HL-60 (cell line): ENCODE measurements at regions not wholly inside any gene's neighbourhood (a gene's known extent, or its start where the extent isn't known, plus 50 kb on each side); places are given as distances from the start of the nearest gene placed in this dataset.

Experiments
- CTCF ChIP-seq: IDR thresholded peaks from one replicate; pipeline ENCODE4 v1.5.1; 2011; ENCODE audit warnings: low read length, control low read depth, inconsistent platforms; ENCODE audit not compliant: insufficient read depth
- POLR2AphosphoS5 ChIP-seq: IDR thresholded peaks from 2 replicates; pipeline ENCODE4 v1.6.1; 2012; ENCODE audit warnings: low read depth

DNA sequence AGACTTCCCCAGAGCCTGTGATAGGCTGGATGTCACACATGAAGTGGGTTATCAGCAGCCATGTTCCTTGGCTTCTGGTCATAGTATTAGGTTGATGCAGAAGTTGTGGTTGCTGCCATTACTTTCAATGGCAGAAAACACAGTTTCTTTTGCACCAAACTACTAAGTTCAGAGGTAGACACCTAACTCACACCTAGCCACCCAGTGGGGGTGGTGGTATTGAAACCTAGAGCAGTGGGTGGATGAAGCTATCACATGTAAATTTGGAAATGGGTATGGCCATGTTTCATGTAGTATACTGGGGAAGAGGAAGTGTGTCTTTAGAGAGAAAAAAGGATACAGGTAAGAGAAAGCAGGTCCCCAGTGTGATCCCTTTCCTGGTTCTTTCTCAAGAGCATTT is 347.9 kb upstream of the SEMA6A start:
- TF ChIP-seq CTCF, result no peak
- no peak for TF ChIP-seq POLR2AphosphoS5
